Ovary (tissue), 7 donors: ENCODE measurements at regions not wholly inside any gene's neighbourhood (a gene's known extent, or its start where the extent isn't known, plus 50 kb on each side); places are given as distances from the start of the nearest gene placed in this dataset.
"Not testable (repeated sequence)": the region's sequence is repeated elsewhere in the genome, so short reads cannot be mapped to it uniquely, and the experiment has no call there.

Source experiments
- DNase-seq, 5 donors: peaks; one replicate each; pipeline ENCODE4 v3.0.0-alpha.2; 2019 to 2020
- H3K27ac ChIP-seq, 2 donors: fragments of 200-600 bp; one replicate each; pipeline versions ENCODE4 v1.5.1 to v1.8.0; 2019 to 2022
- H3K27me3 ChIP-seq: fragments of 200-600 bp; one replicate; pipeline ENCODE4 v1.8.0; 2022
- H3K36me3 ChIP-seq: fragments of 200-600 bp; sonication (generic); one replicate; pipeline ENCODE4 v1.5.1; 2019
- H3K4me1 ChIP-seq: one replicate; pipeline ENCODE4 v1.8.1; 2013; ENCODE audit warnings: mild to moderate bottlenecking, moderate library complexity; ENCODE audit not compliant: insufficient read depth
- H3K4me3 ChIP-seq: fragments of 200-600 bp; sonication (generic); one replicate; pipeline ENCODE4 v1.5.1; 2017
- H3K9me3 ChIP-seq, 2 donors: fragments of 200-600 bp in 1 of 2; sonication (generic) in 1 of 2; one replicate each; pipeline versions ENCODE4 v1.5.1 to v1.8.1; 2013 to 2019; ENCODE audit warnings: mild to moderate bottlenecking in 1 of 2, moderate library complexity in 1 of 2
- EP300 ChIP-seq: sonication (generic); formaldehyde crosslinking; IDR thresholded peaks from one replicate; pipeline ENCODE4 v1.6.1; 2017; ENCODE audit warnings: antibody characterized with exemption
- POLR2A ChIP-seq: fragments of 450-650 bp; IDR thresholded peaks from one replicate; pipeline ENCODE4 v1.6.1; 2017; ENCODE audit warnings: antibody characterized with exemption, mild to moderate bottlenecking, moderate library complexity
- WGBS, 3 donors: extraction: QIAGEN DNeasy Blood & Tissue Kit in 1 of 3; methylation state at CpG; one replicate each; pipeline versions ENCODE4 v1.1.5 to v1.1.7; 2013 to 2017; 5-methylcytosine and 5-hydroxymethylcytosine counted together
- intact Hi-C, 4 donors: fragments of 100-400 bp; cut with DNase I; formaldehyde crosslinking; loops; one replicate each; pipeline versions ENCODE4 v1.11.0 to v1.15.1; 2022 to 2023
- TF ChIP-seq, protein P1 (sequence below), 3 donors: fragments of 450-650 bp in 2 of 3; fragments of 200-600 bp in 1 of 3; IDR thresholded peaks; one replicate each; pipeline versions ENCODE4 v1.5.1 to v1.8.0; 2016 to 2022; ENCODE audit warnings: antibody characterized with exemption in 3 of 3, mild to moderate bottlenecking in 1 of 3
- donor health status: DM: no; HTN: no; CAD: no; lungs with moderate emphysema.
- donor health status: DM: no; HTN: no; CAD: no.
- donor health status: Bipolar disorder and iron deficiency.
- donor health status: DM: no; HTN: no; CAD: no.
- donor health status: DM: yes; HTN: yes; CAD: no.

DNA sequence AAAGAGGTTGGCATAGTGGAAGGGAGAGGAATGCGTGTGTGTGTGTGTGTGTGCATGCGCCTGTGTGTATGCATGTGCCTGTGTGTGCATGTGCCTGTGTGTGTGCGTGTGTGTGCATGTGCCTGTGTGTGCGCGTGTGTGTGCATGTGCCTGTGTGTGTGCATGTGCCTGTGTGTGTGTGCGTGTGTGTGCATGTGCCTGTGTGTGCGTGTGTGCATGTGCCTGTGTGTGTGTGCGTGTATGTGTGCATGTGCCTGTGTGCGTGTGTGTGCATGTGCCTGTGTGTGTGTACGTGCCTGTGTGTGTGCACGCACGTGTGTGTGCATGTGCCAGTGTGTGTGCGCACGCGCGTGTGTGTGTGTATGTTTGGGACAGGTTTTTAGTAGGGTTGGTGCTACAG lies 205.1 kb downstream of the MEMO1 start:
- Histone ChIP-seq H3K4me3 (no peak overlapping the region), H3K9me3 (no peaks in the 10 kb centered on the region), H3K4me1 (no peaks in the 10 kb centered on the region), H3K36me3 (no peaks in the 10 kb centered on the region), H3K27ac (no peak overlapping the region), H3K27me3 (no peaks in the 10 kb centered on the region)
- no peak for TF ChIP-seq EP300
- TF ChIP-seq, protein P1, sequence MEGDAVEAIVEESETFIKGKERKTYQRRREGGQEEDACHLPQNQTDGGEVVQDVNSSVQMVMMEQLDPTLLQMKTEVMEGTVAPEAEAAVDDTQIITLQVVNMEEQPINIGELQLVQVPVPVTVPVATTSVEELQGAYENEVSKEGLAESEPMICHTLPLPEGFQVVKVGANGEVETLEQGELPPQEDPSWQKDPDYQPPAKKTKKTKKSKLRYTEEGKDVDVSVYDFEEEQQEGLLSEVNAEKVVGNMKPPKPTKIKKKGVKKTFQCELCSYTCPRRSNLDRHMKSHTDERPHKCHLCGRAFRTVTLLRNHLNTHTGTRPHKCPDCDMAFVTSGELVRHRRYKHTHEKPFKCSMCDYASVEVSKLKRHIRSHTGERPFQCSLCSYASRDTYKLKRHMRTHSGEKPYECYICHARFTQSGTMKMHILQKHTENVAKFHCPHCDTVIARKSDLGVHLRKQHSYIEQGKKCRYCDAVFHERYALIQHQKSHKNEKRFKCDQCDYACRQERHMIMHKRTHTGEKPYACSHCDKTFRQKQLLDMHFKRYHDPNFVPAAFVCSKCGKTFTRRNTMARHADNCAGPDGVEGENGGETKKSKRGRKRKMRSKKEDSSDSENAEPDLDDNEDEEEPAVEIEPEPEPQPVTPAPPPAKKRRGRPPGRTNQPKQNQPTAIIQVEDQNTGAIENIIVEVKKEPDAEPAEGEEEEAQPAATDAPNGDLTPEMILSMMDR (IDR thresholded peaks at IDR 0.05) = no peak
- TF ChIP-seq POLR2A = no peak
- no peak for DNase-seq
- WGBS, 3 donors = 82 to 88% (median 85%) methylated on average over 16 of the region's 16 CpGs
- intact Hi-C loops = no loop called here

DNA sequence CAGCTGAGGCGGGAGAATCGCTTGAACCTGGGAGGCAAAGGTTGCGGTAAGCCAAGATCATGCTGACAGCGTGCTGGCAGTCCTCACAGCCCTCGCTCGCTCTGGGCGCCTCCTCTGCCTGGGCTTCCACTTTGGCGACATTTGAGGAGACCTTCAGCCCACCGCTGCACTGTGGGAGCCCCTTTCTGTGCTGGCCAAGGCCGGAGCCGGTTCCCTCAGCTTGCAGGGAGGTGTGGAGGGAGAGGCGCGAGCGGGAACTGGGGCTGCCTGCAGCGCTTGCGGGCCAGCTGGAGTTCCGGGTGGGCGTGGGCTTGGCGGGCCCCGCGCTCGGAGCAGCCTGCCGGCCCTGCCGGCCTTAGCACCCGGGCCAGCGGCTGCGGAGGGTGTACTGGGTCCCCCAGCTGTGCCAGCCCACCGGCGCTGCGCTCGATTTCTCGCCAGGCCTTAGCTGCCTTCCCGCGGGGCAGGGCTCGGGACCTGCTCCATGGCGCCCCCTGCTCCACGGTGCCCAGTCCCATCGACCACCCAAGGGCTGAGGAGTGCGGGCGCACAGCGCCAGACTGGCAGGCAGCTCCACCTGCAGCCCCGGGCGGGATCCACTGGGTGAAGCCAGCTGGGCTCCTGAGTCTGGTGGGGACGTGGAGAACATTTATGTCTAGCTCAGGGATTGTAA lies 207.2 kb downstream of the MEMO1 start:
- WGBS, 3 donors = 57 to 71% (median 61%) methylated on average over 41 to 44 of the region's 44 CpGs
- H3K4me1 ChIP-seq, H3K27me3 ChIP-seq, H3K27ac ChIP-seq, DNase-seq, H3K4me3 ChIP-seq, H3K36me3 ChIP-seq, intact Hi-C loops, H3K9me3 ChIP-seq: not testable (repeated sequence)

DNA sequence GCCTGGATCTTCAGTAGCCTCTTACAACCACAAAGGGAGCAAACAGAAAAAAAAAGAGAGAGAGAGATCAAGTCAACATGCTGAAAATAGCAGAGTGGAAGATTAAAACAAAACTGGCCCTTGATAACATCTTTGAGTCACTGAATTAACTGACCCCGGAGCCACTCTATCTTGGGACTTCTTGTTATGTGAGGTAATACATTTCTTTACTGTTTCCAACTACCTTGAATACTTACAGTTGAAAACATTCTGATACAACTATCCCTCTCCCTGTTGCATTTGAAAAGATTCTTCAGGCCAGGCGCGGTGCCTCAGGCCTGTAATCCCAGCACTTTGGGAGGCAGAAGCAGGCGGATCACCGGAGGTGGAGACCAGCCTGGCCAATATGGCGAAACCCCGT lies 208.1 kb downstream of the MEMO1 start:
- Histone ChIP-seq H3K4me1 (no peaks in the 10 kb centered on the region), H3K27me3 (no peaks in the 10 kb centered on the region), H3K9me3 (no peaks in the 10 kb centered on the region), H3K36me3 (no peaks in the 10 kb centered on the region), H3K27ac (no peak overlapping the region), H3K4me3 (no peak overlapping the region)
- intact Hi-C loops = no loop called here
- DNase-seq = no peak
- 93 to 97% (median 96%) methylated on average over 7 of the region's 7 CpGs for WGBS, 3 donors
- TF ChIP-seq EP300 = no peak
- TF ChIP-seq, protein P1 (IDR thresholded peaks at IDR 0.05) = no peak
- TF ChIP-seq POLR2A = no peak

GRCh38 chr2:31799282-31799681 lies 211.5 kb downstream of the MEMO1 start:
- H3K36me3 ChIP-seq, DNase-seq: not testable (repeated sequence)

GRCh38 chr2:31788273-31788672 lies 207.5 kb upstream of the SRD5A2 start:
- TF ChIP-seq EP300 = no peak
- Histone ChIP-seq H3K9me3 (no peaks in the 10 kb centered on the region), H3K4me1 (no peaks in the 10 kb centered on the region), H3K36me3 (no peaks in the 10 kb centered on the region), H3K27ac (no peak overlapping the region), H3K4me3 (no peak overlapping the region), H3K27me3 (no peaks in the 10 kb centered on the region)
- no peak for DNase-seq
- intact Hi-C loops = no loop called here
- 83 to 90% (median 83%) methylated on average over 4 of the region's 4 CpGs for WGBS, 3 donors

More at GRCh38 chr2:31799282-31799681, 211.5 kb downstream of the MEMO1 start:
- H3K4me1 ChIP-seq, intact Hi-C loops, H3K9me3 ChIP-seq, H3K4me3 ChIP-seq, H3K27me3 ChIP-seq, H3K27ac ChIP-seq: not testable (repeated sequence)
- 79 to 87% (median 86%) methylated on average over 4 of the region's 4 CpGs for WGBS, 3 donors

DNA sequence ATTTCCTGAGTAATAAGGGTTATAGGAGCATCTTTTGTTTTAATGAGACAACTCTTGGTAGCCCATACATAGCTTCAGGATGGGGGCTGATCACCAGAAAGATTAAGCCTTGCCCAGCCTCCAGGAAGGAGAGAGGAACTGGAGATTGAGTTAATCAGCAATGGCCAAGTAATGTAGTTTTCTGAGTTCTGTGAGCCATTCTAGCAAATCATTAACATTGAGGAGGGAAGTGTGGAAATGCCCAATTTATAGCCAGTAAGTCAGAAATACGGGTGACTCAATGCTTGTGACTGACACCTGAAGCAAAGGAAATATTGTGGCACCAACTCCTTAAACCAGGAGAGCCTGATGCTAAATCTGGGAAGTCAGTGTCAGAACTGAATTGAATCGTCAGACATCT lies 205.1 kb upstream of the SRD5A2 start:
- Histone ChIP-seq H3K9me3 (no peaks in the 10 kb centered on the region), H3K36me3 (no peaks in the 10 kb centered on the region), H3K4me1 (no peaks in the 10 kb centered on the region), H3K27ac (no peak overlapping the region), H3K4me3 (no peak overlapping the region), H3K27me3 (no peaks in the 10 kb centered on the region)
- TF ChIP-seq EP300 (no peak), POLR2A (no peak)
- TF ChIP-seq, protein P1 (IDR thresholded peaks at IDR 0.05) = no peak
- intact Hi-C loops = no loop called here
- no peak for DNase-seq
- WGBS, 3 donors = 70 to 83% (median 76%) methylated on average over 2 of the region's 2 CpGs
